ENCODE measurements at regions not wholly inside any gene's neighbourhood (a gene's known extent, or its start where the extent isn't known, plus 50 kb on each side); places are given as distances from the start of the nearest gene placed in this dataset.

DNA sequence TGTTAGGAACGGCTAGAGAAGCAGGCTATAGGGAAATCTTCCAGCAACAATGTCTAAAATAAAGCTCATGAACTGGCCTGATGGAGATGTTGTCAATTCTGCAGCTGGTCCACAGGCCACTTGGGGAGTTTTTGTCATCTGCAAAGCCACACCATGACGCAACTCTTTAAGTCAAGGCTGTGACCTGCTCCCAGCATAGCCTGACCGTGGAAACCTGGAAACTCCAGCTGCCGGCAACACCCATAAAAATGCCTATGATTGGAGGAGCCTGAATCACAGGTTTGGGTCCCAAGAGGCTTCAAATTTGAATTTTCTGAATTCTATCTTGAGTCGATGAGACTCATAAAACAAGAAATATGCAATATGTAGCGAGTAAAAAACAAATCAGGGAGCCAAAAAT lies 969.2 kb upstream of the PRKX start:
- no peaks in the 10 kb centered on the region for H3K9me3 ChIP-seq (ENCODE audit: control insufficient read depth, low read depth, low read length)

DNA sequence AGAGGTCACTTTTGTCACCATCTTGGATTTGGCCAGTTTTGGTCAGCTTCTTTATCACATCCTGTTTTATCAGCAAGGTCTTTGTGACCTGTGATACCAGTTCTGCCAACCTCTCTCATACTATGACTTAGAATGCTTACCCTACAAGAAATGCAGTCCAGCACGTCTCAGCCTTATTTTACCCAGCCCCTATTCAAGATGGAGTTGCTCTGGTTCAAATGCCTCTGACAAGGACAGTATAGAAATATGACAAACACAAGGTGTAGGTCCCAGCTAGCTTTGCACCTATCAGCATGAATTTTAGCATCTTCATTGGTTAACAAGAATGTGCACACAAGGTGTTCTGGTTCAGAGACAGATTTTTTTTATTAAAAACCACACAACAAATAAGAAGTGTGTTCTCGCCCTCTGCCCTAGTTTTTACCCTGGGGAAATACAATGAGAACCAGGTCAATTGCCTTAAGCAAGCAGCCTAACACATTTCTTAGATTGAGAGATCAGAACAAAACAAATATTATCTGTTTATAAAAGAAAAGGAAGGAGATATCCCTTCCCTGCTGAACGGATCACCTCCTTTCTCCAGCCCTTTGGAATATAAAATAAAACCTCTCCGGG lies 962.3 kb upstream of the PRKX start:
- no peak overlapping the region for H3K4me3 ChIP-seq (ENCODE audit: low read length)
- no peak overlapping the region for H3K27ac ChIP-seq (ENCODE audit: low read length)
- no peaks in the 10 kb centered on the region for H3K27me3 ChIP-seq (ENCODE audit: control insufficient read depth, insufficient read depth, low read length)
- H3K4me1 ChIP-seq (ENCODE audit: control insufficient read depth, low read depth, low read length): peaks cover 4% of the 10 kb centered on the region
- H3K9me3 ChIP-seq (ENCODE audit: control insufficient read depth, low read depth, low read length): no peaks in the 10 kb centered on the region
- H3K9ac ChIP-seq (ENCODE audit: low read length): no peak overlapping the region
- H3K36me3 ChIP-seq (ENCODE audit: control insufficient read depth, low read depth, low read length): no peaks in the 10 kb centered on the region

More for the DNA sequence above, 969.2 kb upstream of the PRKX start:
- Histone ChIP-seq H3K27me3 (ENCODE audit: control insufficient read depth, insufficient read depth, low read length) (no peaks in the 10 kb centered on the region), H3K27ac (ENCODE audit: low read length) (no peak overlapping the region), H3K4me3 (ENCODE audit: low read length) (no peak overlapping the region), H3K36me3 (ENCODE audit: control insufficient read depth, low read depth, low read length) (no peaks in the 10 kb centered on the region), H3K9ac (ENCODE audit: low read length) (no peak overlapping the region), H3K4me1 (ENCODE audit: control insufficient read depth, low read depth, low read length) (no peaks in the 10 kb centered on the region)

DNA sequence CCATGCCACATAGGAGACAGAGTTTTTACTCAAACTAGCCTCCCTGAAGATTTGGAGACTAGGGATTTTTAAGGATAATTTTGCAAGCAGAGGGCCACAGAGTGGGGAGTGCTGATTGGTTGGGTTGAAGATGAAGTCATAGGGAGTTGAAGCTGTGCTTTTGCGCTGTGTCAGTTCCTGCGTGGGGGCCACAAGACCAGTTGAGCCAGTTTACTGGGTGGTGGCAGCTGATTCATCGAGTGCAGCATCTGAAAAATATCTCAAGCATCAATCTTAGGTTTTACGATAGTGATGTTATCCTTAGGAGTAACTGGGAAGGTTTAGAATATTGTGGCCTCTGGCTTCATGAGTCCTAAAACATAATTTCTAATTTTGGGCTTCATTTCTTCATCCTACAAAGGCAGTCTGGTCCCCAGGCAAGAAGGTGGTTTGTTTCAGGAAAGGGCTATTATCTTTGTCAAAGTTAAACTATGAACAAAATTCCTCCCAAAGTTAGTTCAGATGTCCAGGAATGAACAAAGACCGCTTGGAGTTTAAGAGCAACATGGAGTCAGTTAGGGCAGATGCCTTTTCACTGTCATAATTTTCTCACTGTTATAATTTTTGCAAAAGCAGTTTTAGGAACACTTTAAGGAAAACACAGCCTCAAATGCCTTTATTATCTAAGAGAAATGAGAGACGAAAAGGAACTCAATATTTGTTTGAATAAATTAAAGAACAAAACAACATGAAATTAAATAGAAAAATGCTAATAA lies 960.8 kb upstream of the PRKX start:
- Histone ChIP-seq H3K9me3 (ENCODE audit: control insufficient read depth, low read depth, low read length) (no peaks in the 10 kb centered on the region), H3K4me3 (ENCODE audit: low read length) (no peak overlapping the region), H3K4me1 (ENCODE audit: control insufficient read depth, low read depth, low read length) (peaks cover 4% of the 10 kb centered on the region), H3K9ac (ENCODE audit: low read length) (no peak overlapping the region), H3K27me3 (ENCODE audit: control insufficient read depth, insufficient read depth, low read length) (no peaks in the 10 kb centered on the region), H3K27ac (ENCODE audit: low read length) (no peak overlapping the region), H3K36me3 (ENCODE audit: control insufficient read depth, low read depth, low read length) (no peaks in the 10 kb centered on the region)

DNA sequence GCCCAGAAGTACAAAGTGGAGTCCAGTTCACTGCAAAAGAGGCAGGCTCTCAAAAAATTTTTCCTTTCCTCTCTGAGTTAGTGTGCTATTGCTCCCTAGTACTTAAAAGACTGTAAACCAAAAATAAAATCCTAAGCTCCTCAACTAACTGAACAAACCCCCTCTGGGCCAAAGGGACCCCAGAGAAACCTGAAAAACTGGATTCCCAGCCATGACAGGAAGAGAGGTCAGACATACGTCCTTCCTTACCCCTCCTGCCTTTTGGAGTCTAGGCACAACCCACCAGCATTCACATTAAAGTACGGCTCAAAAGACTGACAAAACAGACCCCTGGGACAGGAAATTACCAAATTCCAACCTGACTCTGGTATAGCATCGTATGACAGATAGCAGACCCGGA lies 957.9 kb upstream of the PRKX start:
- Histone ChIP-seq H3K4me3 (ENCODE audit: low read length) (no peak overlapping the region), H3K4me1 (ENCODE audit: control insufficient read depth, low read depth, low read length) (peaks cover 4% of the 10 kb centered on the region), H3K27ac (ENCODE audit: low read length) (no peak overlapping the region), H3K36me3 (ENCODE audit: control insufficient read depth, low read depth, low read length) (no peaks in the 10 kb centered on the region), H3K9ac (ENCODE audit: low read length) (no peak overlapping the region), H3K9me3 (ENCODE audit: control insufficient read depth, low read depth, low read length) (no peaks in the 10 kb centered on the region), H3K27me3 (ENCODE audit: control insufficient read depth, insufficient read depth, low read length) (no peaks in the 10 kb centered on the region)

DNA sequence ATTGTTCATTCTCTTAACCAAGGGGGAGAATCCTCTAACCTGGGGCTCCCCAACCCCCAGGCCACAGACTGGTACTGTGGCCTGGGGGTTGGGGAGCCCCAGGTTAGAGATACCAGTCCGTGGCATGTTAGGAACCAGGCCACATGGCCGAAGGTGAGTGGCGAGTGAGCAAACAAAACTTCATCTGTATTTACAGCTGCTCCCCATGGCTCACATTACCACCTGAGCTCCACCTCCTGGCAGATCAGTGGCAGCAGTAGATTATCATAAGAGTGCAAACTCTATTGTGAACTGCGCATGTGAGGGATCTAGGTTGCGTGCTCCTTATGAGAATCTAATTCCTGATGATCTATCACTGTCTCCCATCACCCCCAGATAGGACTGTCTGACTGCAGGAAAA lies 957.2 kb upstream of the PRKX start:
- H3K27ac ChIP-seq (ENCODE audit: low read length): no peak overlapping the region
- no peaks in the 10 kb centered on the region for H3K27me3 ChIP-seq (ENCODE audit: control insufficient read depth, insufficient read depth, low read length)
- no peak overlapping the region for H3K4me3 ChIP-seq (ENCODE audit: low read length)
- no peaks in the 10 kb centered on the region for H3K36me3 ChIP-seq (ENCODE audit: control insufficient read depth, low read depth, low read length)
- H3K9me3 ChIP-seq (ENCODE audit: control insufficient read depth, low read depth, low read length): no peaks in the 10 kb centered on the region
- peaks cover 4% of the 10 kb centered on the region for H3K4me1 ChIP-seq (ENCODE audit: control insufficient read depth, low read depth, low read length)
- H3K9ac ChIP-seq (ENCODE audit: low read length): no peak overlapping the region

DNA sequence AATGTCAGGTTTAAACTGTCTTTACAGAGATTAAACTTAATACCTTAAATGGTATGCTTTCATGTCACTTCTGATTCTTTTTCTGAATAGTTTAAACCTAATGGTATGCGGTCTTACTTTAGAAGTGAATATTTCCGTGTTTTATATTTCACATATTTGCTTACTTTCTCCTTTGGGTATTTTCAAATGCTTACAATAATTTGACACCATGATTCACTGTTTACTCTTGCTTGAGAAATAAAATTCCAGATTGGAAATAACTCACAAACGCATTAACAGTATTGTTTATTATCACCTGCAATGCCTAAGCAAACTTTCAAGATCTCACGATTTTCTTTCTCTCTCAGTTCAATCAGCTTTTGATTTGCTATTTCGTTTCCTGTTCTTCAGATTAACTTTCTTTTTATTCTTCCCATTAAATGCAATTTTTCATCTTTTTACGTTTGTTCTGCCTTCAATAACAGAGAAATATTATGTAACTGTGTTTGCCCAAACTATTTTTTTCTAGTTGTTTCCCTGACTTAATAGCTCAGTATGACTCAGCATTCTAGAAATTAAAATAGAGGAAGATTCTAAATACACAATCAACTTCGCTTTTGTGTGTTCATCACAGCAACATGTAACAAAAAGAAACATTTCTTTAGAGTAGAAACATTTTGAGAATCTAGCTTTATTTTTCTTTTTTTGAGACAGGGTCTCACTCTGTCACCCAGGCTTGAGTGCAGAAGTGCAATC lies 955.5 kb upstream of the PRKX start:
- no peaks in the 10 kb centered on the region for H3K27me3 ChIP-seq (ENCODE audit: control insufficient read depth, insufficient read depth, low read length)
- no peak overlapping the region for H3K27ac ChIP-seq (ENCODE audit: low read length)

DNA sequence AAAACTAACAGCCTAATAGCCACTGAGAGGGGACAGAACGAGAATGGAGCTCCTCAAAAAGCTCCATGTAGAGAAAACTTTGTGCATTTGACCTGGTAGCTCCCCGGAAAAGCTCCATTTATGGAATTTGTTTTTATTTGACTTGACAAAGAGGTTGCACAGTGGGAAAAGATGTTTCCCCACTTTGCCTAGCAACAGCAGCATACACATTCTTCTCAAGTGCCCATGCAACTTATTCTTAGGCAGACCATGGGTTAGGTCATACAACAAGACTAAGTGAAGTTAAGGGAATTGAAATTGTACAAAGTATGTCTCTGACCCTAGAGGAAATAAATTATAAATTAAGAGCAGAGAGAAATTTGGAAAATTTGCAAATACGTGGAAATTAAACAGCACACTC lies 949.6 kb upstream of the PRKX start:
- H3K27me3 ChIP-seq (ENCODE audit: control insufficient read depth, insufficient read depth, low read length): no peaks in the 10 kb centered on the region

More for the DNA sequence above, 955.5 kb upstream of the PRKX start:
- Histone ChIP-seq H3K9ac (ENCODE audit: low read length) (no peak overlapping the region), H3K36me3 (ENCODE audit: control insufficient read depth, low read depth, low read length) (no peaks in the 10 kb centered on the region), H3K4me3 (ENCODE audit: low read length) (no peak overlapping the region), H3K4me1 (ENCODE audit: control insufficient read depth, low read depth, low read length) (peaks cover 9% of the 10 kb centered on the region), H3K9me3 (ENCODE audit: control insufficient read depth, low read depth, low read length) (no peaks in the 10 kb centered on the region)

DNA sequence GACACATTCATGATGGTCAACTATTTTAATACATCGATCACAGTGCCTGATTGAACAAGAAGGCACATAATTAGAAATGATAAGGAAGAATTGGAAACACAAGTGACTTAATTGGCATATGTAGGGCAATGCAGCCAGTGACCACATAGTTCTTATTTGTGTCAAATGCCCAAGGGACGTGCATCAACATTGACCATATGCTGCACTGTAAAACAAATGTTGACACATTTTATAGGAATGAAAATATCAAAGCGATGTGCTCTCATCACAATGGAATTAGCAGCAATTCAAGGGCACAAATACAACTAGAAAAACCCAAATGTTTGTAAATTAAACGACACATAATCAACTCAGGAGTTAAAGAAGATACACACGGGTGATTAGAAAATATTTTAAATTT lies 948.3 kb upstream of the PRKX start:
- H3K36me3 ChIP-seq (ENCODE audit: control insufficient read depth, low read depth, low read length): no peaks in the 10 kb centered on the region
- no peak overlapping the region for H3K9ac ChIP-seq (ENCODE audit: low read length)
- no peak overlapping the region for H3K4me3 ChIP-seq (ENCODE audit: low read length)
- no peak overlapping the region for H3K27ac ChIP-seq (ENCODE audit: low read length)
- peaks cover 7% of the 10 kb centered on the region for H3K9me3 ChIP-seq (ENCODE audit: control insufficient read depth, low read depth, low read length)
- H3K4me1 ChIP-seq (ENCODE audit: control insufficient read depth, low read depth, low read length): peaks cover 7% of the 10 kb centered on the region
- no peaks in the 10 kb centered on the region for H3K27me3 ChIP-seq (ENCODE audit: control insufficient read depth, insufficient read depth, low read length)

More for the DNA sequence above, 949.6 kb upstream of the PRKX start:
- Histone ChIP-seq H3K4me1 (ENCODE audit: control insufficient read depth, low read depth, low read length) (peaks cover 7% of the 10 kb centered on the region), H3K36me3 (ENCODE audit: control insufficient read depth, low read depth, low read length) (no peaks in the 10 kb centered on the region), H3K27ac (ENCODE audit: low read length) (no peak overlapping the region), H3K9me3 (ENCODE audit: control insufficient read depth, low read depth, low read length) (peaks cover 7% of the 10 kb centered on the region), H3K4me3 (ENCODE audit: low read length) (no peak overlapping the region), H3K9ac (ENCODE audit: low read length) (no peak overlapping the region)

DNA sequence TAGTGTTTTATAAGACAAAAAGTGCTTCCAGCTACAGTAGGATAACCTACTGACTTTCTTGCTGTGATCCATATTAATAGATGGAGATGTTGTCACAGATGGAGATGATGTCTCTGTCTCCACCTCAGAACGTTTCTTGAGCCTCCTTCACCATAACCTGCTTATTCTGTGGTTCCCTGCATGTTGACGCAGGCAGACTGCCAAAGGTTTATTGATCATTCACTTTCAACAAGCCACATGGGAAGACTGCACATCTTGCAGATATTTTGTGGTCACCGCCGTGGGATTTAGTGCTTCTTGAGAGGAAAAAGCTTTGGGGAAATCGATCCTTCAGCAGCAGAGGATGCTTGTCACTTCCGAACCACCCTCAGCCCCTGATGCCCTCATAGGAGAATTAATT lies 943.0 kb upstream of the PRKX start:
- Histone ChIP-seq H3K36me3 (ENCODE audit: control insufficient read depth, low read depth, low read length) (no peaks in the 10 kb centered on the region), H3K4me3 (ENCODE audit: low read length) (no peak overlapping the region), H3K27me3 (ENCODE audit: control insufficient read depth, insufficient read depth, low read length) (no peaks in the 10 kb centered on the region), H3K27ac (ENCODE audit: low read length) (no peak overlapping the region), H3K9ac (ENCODE audit: low read length) (no peak overlapping the region), H3K4me1 (ENCODE audit: control insufficient read depth, low read depth, low read length) (no peaks in the 10 kb centered on the region), H3K9me3 (ENCODE audit: control insufficient read depth, low read depth, low read length) (peaks cover 7% of the 10 kb centered on the region)

DNA sequence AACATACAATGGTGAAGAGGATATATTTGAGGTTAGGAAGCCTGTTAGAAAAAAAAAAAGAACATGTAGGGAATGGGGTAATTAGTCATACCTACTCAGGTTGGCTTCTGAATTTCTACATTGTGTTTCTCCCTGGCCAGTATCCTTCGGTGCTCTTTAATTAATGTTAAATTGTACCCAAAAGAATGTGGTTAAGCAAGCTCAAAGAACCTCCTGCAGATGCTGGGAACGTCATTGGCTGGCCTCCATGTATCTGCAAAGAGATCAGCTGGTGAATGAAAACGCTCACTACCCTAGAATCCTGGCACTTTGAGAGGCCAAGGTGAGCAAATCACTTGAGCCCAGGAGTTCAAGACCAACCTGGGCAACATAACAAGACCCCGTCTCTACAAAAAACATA lies 942.3 kb upstream of the PRKX start:
- Histone ChIP-seq H3K4me3 (ENCODE audit: low read length) (no peak overlapping the region), H3K9ac (ENCODE audit: low read length) (no peak overlapping the region), H3K4me1 (ENCODE audit: control insufficient read depth, low read depth, low read length) (no peaks in the 10 kb centered on the region), H3K9me3 (ENCODE audit: control insufficient read depth, low read depth, low read length) (peaks cover 4% of the 10 kb centered on the region), H3K27me3 (ENCODE audit: control insufficient read depth, insufficient read depth, low read length) (no peaks in the 10 kb centered on the region), H3K27ac (ENCODE audit: low read length) (no peak overlapping the region), H3K36me3 (ENCODE audit: control insufficient read depth, low read depth, low read length) (no peaks in the 10 kb centered on the region)

DNA sequence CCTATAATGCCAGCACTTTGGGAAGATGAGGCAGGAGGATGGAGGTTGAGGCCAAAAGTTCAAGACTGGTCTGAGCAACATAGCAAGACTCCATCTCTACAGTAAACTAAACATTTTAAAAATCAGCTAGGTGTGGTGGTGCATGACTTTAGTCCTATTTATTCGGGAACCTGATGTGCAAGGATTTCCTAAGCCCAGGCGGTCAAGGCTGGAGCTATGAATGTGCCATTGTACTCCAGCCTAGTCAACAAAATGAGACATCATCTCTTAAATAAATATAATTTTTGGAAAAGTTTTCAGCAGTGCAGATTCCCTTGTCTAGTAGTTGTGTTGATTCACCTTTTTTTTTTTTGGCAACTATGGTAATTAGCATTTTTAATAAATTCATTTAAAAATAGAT lies 928.7 kb upstream of the PRKX start:
- Histone ChIP-seq H3K27me3 (ENCODE audit: control insufficient read depth, insufficient read depth, low read length) (no peaks in the 10 kb centered on the region), H3K9ac (ENCODE audit: low read length) (no peak overlapping the region)

More for the DNA sequence above, 928.7 kb upstream of the PRKX start:
- H3K27ac ChIP-seq (ENCODE audit: low read length): no peak overlapping the region
- H3K4me1 ChIP-seq (ENCODE audit: control insufficient read depth, low read depth, low read length): peaks cover 6% of the 10 kb centered on the region
- no peaks in the 10 kb centered on the region for H3K9me3 ChIP-seq (ENCODE audit: control insufficient read depth, low read depth, low read length)
- H3K4me3 ChIP-seq (ENCODE audit: low read length): no peak overlapping the region
- H3K36me3 ChIP-seq (ENCODE audit: control insufficient read depth, low read depth, low read length): no peaks in the 10 kb centered on the region
